GDM1 (cell line): ENCODE measurements at regions not wholly inside any gene's neighbourhood (a gene's known extent, or its start where the extent isn't known, plus 50 kb on each side); places are given as distances from the start of the nearest gene placed in this dataset.
"Not testable (repeated sequence)": the region's sequence is repeated elsewhere in the genome, so short reads cannot be mapped to it uniquely, and the experiment has no call there.

Experiments used
- DNase-seq: peaks from one replicate; lab custom pipeline; 2025; lab: John Stamatoyannopoulos, UW

- DNase-seq = no peak
These were observed 256.6 kb downstream of the ZWINT start for GRCh38 chr10:56104487-56104886.

- no peak for DNase-seq
These were observed 264.9 kb downstream of the ZWINT start for GRCh38 chr10:56096226-56096517.

- no peak for DNase-seq
These were observed 265.4 kb downstream of the ZWINT start for GRCh38 chr10:56095506-56096225.

GRCh38 chr10:56093645-56094044 is 267.4 kb downstream of the ZWINT start:
- DNase-seq = not testable (repeated sequence)

- no peak for DNase-seq
These were observed 269.2 kb downstream of the ZWINT start for GRCh38 chr10:56091872-56092271.

- DNase-seq = no peak
These were observed 270.0 kb downstream of the ZWINT start for GRCh38 chr10:56090914-56091540.

GRCh38 chr10:56085406-56086122 is 275.5 kb downstream of the ZWINT start:
- no peak for DNase-seq

GRCh38 chr10:56082169-56082568 is 278.9 kb downstream of the ZWINT start:
- no peak for DNase-seq

- no peak for DNase-seq
These were observed 292.4 kb downstream of the ZWINT start for GRCh38 chr10:56068473-56069263.

GRCh38 chr10:56068040-56068439 is 293.0 kb downstream of the ZWINT start:
- no peak for DNase-seq

GRCh38 chr10:56063642-56064041 is 297.4 kb downstream of the ZWINT start:
- no peak for DNase-seq

GRCh38 chr10:56057860-56058259 is 303.2 kb downstream of the ZWINT start:
- no peak for DNase-seq

- no peak for DNase-seq
These were observed 325.6 kb downstream of the ZWINT start for GRCh38 chr10:56035489-56035888.

GRCh38 chr10:56028298-56029132 is 332.5 kb downstream of the ZWINT start:
- no peak for DNase-seq

GRCh38 chr10:56012101-56012500 is 349.0 kb downstream of the ZWINT start:
- no peak for DNase-seq

- DNase-seq = no peak
These were observed 357.5 kb downstream of the ZWINT start for GRCh38 chr10:56003555-56003954.

GRCh38 chr10:55989188-55989587 is 371.9 kb downstream of the ZWINT start:
- no peak for DNase-seq

- DNase-seq = no peak
These were observed 381.9 kb downstream of the ZWINT start for GRCh38 chr10:55979203-55979602.

GRCh38 chr10:55966101-55966500 is 395.0 kb downstream of the ZWINT start:
- no peak for DNase-seq

- no peak for DNase-seq
These were observed 417.7 kb downstream of the ZWINT start for GRCh38 chr10:55943403-55943802.

GRCh38 chr10:55929291-55929690 is 431.8 kb downstream of the ZWINT start:
- DNase-seq = no peak
